ENCODE measurements at regions not wholly inside any gene's neighbourhood (a gene's known extent, or its start where the extent isn't known, plus 50 kb on each side); places are given as distances from the start of the nearest gene placed in this dataset.

DNA sequence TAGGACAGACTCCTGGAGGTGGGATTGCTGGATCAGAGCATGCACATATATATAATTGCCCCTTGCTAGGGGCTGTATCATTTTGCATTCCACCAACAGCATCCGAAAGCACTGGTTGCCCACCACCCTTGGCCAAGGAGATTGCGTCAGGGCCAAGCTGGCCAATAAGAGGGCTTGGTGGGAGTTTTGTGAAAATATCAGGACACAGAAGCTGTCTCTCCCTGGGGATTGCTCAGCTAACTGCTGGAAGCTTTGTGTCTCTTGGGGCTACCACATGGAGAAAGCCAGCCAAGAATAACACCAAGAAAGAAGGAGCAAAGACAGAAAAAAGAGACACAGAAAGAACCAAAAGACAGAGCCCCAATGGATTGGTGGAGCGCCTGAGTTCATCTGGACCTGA is 90.6 kb upstream of the RALGAPA2 start:
- Histone ChIP-seq H3K36me3 (replicated peaks in 1 of 2) (no peaks in the 10 kb centered on the region), H3K27ac (no peak overlapping the region), H3K27me3 (peaks cover 3% of the 10 kb centered on the region), H3K4me1 (replicated peaks in 1 of 2) (no peaks in the 10 kb centered on the region), H3K9me3 (replicated peaks in 1 of 3) (no peaks in the 10 kb centered on the region), H3K4me3 (no peak overlapping the region)
- WGBS, 4 donors: 84 to 89% (median 87%) methylated on average over 3 of the region's 3 CpGs
- TF ChIP-seq POLR2A (IDR thresholded peaks at IDR 0.05) (no peak), CTCF (IDR thresholded peaks at IDR 0.05) (no peak)
- no peak for DNase-seq
- intact Hi-C loops (cut with DNase I): no loop called here

GRCh38 chr20:20802328-20802727 is 89.9 kb upstream of the RALGAPA2 start:
- 53 to 78% (median 71%) methylated on average over 3 of the region's 3 CpGs for WGBS, 4 donors
- H3K9me3 ChIP-seq (replicated peaks in 1 of 3): no peaks in the 10 kb centered on the region
- no peak for TF ChIP-seq POLR2A (IDR thresholded peaks at IDR 0.05)
- TF ChIP-seq CTCF (IDR thresholded peaks at IDR 0.05): no peak
- H3K27ac ChIP-seq: no peak overlapping the region
- peaks cover 3% of the 10 kb centered on the region for H3K27me3 ChIP-seq
- peak in 2 of 7 donors; percentile 12 to 32 for DNase-seq
- intact Hi-C loops (cut with DNase I): no loop called here
- no peak overlapping the region for H3K4me3 ChIP-seq
- no peaks in the 10 kb centered on the region for H3K36me3 ChIP-seq (replicated peaks in 1 of 2)
- no peaks in the 10 kb centered on the region for H3K4me1 ChIP-seq (replicated peaks in 1 of 2)

- H3K27me3 ChIP-seq: no peaks in the 10 kb centered on the region
- TF ChIP-seq CTCF (IDR thresholded peaks at IDR 0.05) (no peak), POLR2A (IDR thresholded peaks at IDR 0.05) (no peak)
- no peak overlapping the region for H3K4me3 ChIP-seq
- no peak for DNase-seq
- no peaks in the 10 kb centered on the region for H3K4me1 ChIP-seq (replicated peaks in 1 of 2)
- WGBS, 4 donors: 89 to 94% (median 89%) methylated on average over 6 of the region's 6 CpGs
- H3K36me3 ChIP-seq (replicated peaks in 1 of 2): no peaks in the 10 kb centered on the region
- intact Hi-C loops (cut with DNase I): no loop called here
- H3K27ac ChIP-seq: no peak overlapping the region
- H3K9me3 ChIP-seq (replicated peaks in 1 of 3): no peaks in the 10 kb centered on the region
These were observed 87.4 kb upstream of the RALGAPA2 start for GRCh38 chr20:20799716-20800312.

GRCh38 chr20:20797521-20798310 is 85.3 kb upstream of the RALGAPA2 start:
- H3K9me3 ChIP-seq (replicated peaks in 1 of 3): no peaks in the 10 kb centered on the region
- no peak overlapping the region for H3K4me3 ChIP-seq
- intact Hi-C loops (cut with DNase I): no loop called here
- WGBS, 4 donors: 79 to 88% (median 81%) methylated on average over 12 to 14 of the region's 14 CpGs
- H3K27me3 ChIP-seq: no peaks in the 10 kb centered on the region
- no peaks in the 10 kb centered on the region for H3K36me3 ChIP-seq (replicated peaks in 1 of 2)
- TF ChIP-seq CTCF (IDR thresholded peaks at IDR 0.05) (no peak), POLR2A (IDR thresholded peaks at IDR 0.05) (no peak)
- no peaks in the 10 kb centered on the region for H3K4me1 ChIP-seq (replicated peaks in 1 of 2)
- DNase-seq: no peak
- no peak overlapping the region for H3K27ac ChIP-seq

All from adrenal gland (tissue), 9 donors.